IPS-20b (cell line): ENCODE measurements at regions not wholly inside any gene's neighbourhood (a gene's known extent, or its start where the extent isn't known, plus 50 kb on each side); places are given as distances from the start of the nearest gene placed in this dataset.
"Not testable (repeated sequence)": the region's sequence is repeated elsewhere in the genome, so short reads cannot be mapped to it uniquely, and the experiment has no call there.

Source experiments
- H3K27ac ChIP-seq: one replicate; pipeline ENCODE4 v1.5.1; 2013; ENCODE audit warnings: low read length
- H3K27me3 ChIP-seq: 2 replicates; pipeline ENCODE4 v1.6.1; 2013; ENCODE audit warnings: mild to moderate bottlenecking, low read length, inconsistent platforms; ENCODE audit not compliant: insufficient read depth
- H3K36me3 ChIP-seq: 2 replicates; pipeline ENCODE4 v1.6.1; 2013; ENCODE audit warnings: low read depth, mild to moderate bottlenecking, inconsistent platforms, low read length, moderate library complexity; ENCODE audit not compliant: insufficient read depth
- H3K4me1 ChIP-seq: 2 replicates; pipeline ENCODE4 v1.6.1; 2013; ENCODE audit warnings: mild to moderate bottlenecking, control low read depth, inconsistent platforms, low read length, moderate library complexity; ENCODE audit not compliant: insufficient read depth
- H3K4me3 ChIP-seq: 2 replicates; pipeline ENCODE4 v1.5.1; 2013; ENCODE audit warnings: mild to moderate bottlenecking, low read length, inconsistent platforms
- H3K9ac ChIP-seq: 2 replicates; pipeline ENCODE4 v1.6.1; 2013; ENCODE audit warnings: low read depth, mild to moderate bottlenecking, inconsistent platforms, low read length, moderate library complexity
- H3K9me3 ChIP-seq: 2 replicates; pipeline ENCODE4 v1.6.1; 2013; ENCODE audit warnings: mild to moderate bottlenecking, low read depth, low read length, inconsistent platforms; ENCODE audit not compliant: insufficient read depth

- H3K27me3 ChIP-seq: no peaks in the 10 kb centered on the region
- H3K9ac ChIP-seq: no peak overlapping the region
- no peak overlapping the region for H3K27ac ChIP-seq
- H3K9me3 ChIP-seq: no peaks in the 10 kb centered on the region
- no peaks in the 10 kb centered on the region for H3K36me3 ChIP-seq
- H3K4me1 ChIP-seq: no peaks in the 10 kb centered on the region
- H3K4me3 ChIP-seq: no peak overlapping the region
Measured at GRCh38 chr10:84706875-84707274, 378.5 kb downstream of the CCSER2 start.

GRCh38 chr10:84715911-84716310, 387.5 kb downstream of the CCSER2 start:
- Histone ChIP-seq H3K36me3 (no peaks in the 10 kb centered on the region), H3K27me3 (no peaks in the 10 kb centered on the region), H3K27ac (no peak overlapping the region), H3K4me1 (no peaks in the 10 kb centered on the region; the same call in 1 of the 2 replicates), H3K9ac (no peak overlapping the region), H3K4me3 (no peak overlapping the region), H3K9me3 (no peaks in the 10 kb centered on the region)

DNA sequence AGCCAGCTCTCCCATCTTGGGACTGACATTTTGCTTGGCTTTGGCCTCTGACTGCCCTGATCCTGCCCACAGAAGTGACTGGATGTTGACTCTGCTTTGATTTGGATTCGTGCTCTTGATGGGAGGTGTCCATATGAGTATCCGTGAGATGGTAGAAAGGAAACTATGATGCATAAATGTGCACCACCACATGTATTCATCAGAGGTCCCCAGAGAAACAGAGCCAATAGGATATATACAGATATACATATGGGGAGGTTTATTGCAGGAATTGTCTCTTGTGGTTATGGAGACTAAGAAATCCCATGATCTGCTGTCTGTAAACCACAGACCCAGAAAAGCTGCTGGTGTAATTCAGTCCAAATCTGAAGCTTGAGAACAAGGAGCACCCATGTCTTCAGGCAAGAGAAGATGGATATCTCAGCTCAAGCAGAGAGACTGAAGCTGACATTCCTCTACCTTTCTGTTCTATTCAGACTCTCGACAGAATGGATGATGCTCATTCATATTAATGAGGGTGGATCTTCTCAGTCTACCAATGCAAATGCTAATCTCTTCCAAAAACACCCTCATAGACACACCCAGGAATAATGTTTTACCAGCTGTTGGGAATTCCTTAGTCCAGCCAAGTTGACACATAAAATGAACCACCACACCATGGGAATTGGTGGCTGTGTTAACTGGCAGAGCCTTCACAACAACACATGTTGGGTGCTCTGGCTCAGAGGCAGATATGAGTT, 390.7 kb downstream of the CCSER2 start:
- no peaks in the 10 kb centered on the region for H3K27me3 ChIP-seq
- no peaks in the 10 kb centered on the region for H3K9me3 ChIP-seq
- H3K9ac ChIP-seq: no peak overlapping the region
- no peak overlapping the region for H3K27ac ChIP-seq
- no peaks in the 10 kb centered on the region for H3K36me3 ChIP-seq
- H3K4me3 ChIP-seq: no peak overlapping the region
- H3K4me1 ChIP-seq: no peaks in the 10 kb centered on the region; the same call in 1 of the 2 replicates

- no peak overlapping the region for H3K4me3 ChIP-seq
- no peaks in the 10 kb centered on the region; the same call in 1 of the 2 replicates for H3K4me1 ChIP-seq
- no peaks in the 10 kb centered on the region for H3K27me3 ChIP-seq
- H3K9me3 ChIP-seq: no peaks in the 10 kb centered on the region
- no peak overlapping the region for H3K27ac ChIP-seq
- no peak overlapping the region for H3K9ac ChIP-seq
- no peaks in the 10 kb centered on the region for H3K36me3 ChIP-seq
Measured at GRCh38 chr10:84719687-84720086, 391.3 kb downstream of the CCSER2 start.

GRCh38 chr10:84727398-84727797, 399.0 kb downstream of the CCSER2 start:
- no peak overlapping the region for H3K9ac ChIP-seq

DNA sequence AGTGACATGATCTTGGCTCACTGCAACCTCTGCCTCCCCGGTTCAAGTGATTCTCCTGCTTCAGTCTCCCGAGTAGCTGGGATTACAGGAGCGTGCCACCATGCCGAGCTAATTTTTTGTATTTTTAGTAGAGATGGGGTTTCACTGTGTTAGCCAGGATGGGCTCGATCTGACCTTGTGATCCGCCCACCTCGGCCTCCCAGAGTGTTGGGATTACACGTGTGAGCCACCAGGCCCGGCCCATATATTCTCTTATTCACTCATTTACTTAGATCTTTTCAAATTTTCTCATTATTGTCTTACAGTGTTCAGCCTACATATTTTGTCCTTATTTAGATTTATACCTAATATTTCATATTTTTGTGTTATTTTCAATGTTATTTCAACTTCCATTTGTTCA, 410.7 kb downstream of the CCSER2 start:
- not testable (repeated sequence) for H3K9me3 ChIP-seq

More at GRCh38 chr10:84727398-84727797, 399.0 kb downstream of the CCSER2 start:
- no peaks in the 10 kb centered on the region for H3K27me3 ChIP-seq
- no peaks in the 10 kb centered on the region for H3K9me3 ChIP-seq
- H3K4me3 ChIP-seq: no peak overlapping the region
- no peaks in the 10 kb centered on the region for H3K36me3 ChIP-seq
- H3K4me1 ChIP-seq: no peaks in the 10 kb centered on the region
- no peak overlapping the region for H3K27ac ChIP-seq

DNA sequence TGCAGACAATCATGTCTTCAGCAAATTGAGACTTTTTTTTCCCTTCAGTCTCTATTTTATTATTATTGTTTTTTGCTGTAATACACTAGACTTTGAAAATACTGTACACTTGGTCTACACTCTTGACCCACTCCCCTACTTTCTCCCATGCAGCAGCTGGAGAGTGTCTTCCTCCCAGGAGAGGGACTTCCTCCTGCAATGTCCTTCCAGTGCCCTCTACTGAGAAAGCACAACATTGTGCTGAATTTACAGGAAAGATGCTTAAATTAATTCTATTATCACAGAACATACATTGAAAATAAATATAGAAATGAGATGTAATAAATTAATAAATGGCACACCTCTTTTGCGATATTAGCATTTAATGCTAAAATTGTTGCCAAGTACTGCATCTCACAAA, 411.3 kb downstream of the CCSER2 start:
- H3K27ac ChIP-seq: no peak overlapping the region
- H3K4me1 ChIP-seq: no peaks in the 10 kb centered on the region
- H3K9ac ChIP-seq: no peak overlapping the region
- H3K27me3 ChIP-seq: no peaks in the 10 kb centered on the region
- H3K9me3 ChIP-seq: no peaks in the 10 kb centered on the region
- no peaks in the 10 kb centered on the region for H3K36me3 ChIP-seq
- H3K4me3 ChIP-seq: no peak overlapping the region

More for the DNA sequence above, 410.7 kb downstream of the CCSER2 start:
- not testable (repeated sequence) for H3K27me3 ChIP-seq, H3K4me3 ChIP-seq, H3K36me3 ChIP-seq, H3K27ac ChIP-seq, H3K9ac ChIP-seq, H3K4me1 ChIP-seq

- H3K4me3 ChIP-seq: no peak overlapping the region
- H3K27me3 ChIP-seq: no peaks in the 10 kb centered on the region
- no peaks in the 10 kb centered on the region for H3K4me1 ChIP-seq
- H3K36me3 ChIP-seq: no peaks in the 10 kb centered on the region
- H3K27ac ChIP-seq: no peak overlapping the region
- H3K9ac ChIP-seq: no peak overlapping the region
- no peaks in the 10 kb centered on the region for H3K9me3 ChIP-seq
Measured at GRCh38 chr10:84743483-84743882, 415.1 kb downstream of the CCSER2 start.

- H3K27me3 ChIP-seq: no peaks in the 10 kb centered on the region
- no peaks in the 10 kb centered on the region for H3K9me3 ChIP-seq
- H3K4me3 ChIP-seq: no peak overlapping the region
- H3K27ac ChIP-seq: no peak overlapping the region
- H3K9ac ChIP-seq: no peak overlapping the region
- no peaks in the 10 kb centered on the region for H3K36me3 ChIP-seq
- H3K4me1 ChIP-seq: no peaks in the 10 kb centered on the region
Measured at GRCh38 chr10:84755311-84755710, 426.9 kb downstream of the CCSER2 start.

GRCh38 chr10:84756653-84757052, 428.3 kb downstream of the CCSER2 start:
- H3K9me3 ChIP-seq, H3K27me3 ChIP-seq, H3K4me1 ChIP-seq, H3K27ac ChIP-seq, H3K9ac ChIP-seq, H3K36me3 ChIP-seq, H3K4me3 ChIP-seq: not testable (repeated sequence)

DNA sequence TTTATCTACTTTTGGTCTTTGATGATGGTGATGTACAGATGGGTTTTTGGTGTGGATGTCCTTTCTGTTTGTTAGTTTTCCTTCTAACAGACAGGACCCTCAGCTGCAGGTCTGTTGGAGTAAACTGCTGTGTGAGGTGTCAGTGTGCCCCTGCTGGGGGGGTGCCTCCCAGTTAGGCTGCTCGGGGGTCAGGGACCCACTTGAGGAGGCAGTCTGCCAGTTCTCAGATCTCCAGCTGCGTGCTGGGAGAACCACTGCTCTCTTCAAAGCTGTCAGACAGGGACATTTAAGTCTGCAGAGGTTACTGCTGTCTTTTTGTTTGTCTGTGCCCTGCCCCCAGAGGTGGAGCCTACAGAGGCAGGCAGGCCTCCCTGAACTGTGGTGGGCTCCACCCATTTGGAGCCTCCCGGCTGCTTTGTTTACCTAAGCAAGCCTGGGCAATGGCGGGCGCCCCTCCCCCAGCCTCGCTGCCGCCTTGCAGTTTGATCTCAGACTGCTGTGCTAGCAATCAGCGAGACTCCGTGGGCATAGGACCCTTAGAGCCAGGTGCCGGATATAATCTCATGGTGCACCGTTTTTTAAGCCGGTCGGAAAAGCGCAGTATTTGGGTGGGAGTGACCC, 433.7 kb downstream of the CCSER2 start:
- H3K9me3 ChIP-seq, H3K36me3 ChIP-seq, H3K9ac ChIP-seq, H3K4me1 ChIP-seq, H3K27me3 ChIP-seq, H3K27ac ChIP-seq, H3K4me3 ChIP-seq: not testable (repeated sequence)

DNA sequence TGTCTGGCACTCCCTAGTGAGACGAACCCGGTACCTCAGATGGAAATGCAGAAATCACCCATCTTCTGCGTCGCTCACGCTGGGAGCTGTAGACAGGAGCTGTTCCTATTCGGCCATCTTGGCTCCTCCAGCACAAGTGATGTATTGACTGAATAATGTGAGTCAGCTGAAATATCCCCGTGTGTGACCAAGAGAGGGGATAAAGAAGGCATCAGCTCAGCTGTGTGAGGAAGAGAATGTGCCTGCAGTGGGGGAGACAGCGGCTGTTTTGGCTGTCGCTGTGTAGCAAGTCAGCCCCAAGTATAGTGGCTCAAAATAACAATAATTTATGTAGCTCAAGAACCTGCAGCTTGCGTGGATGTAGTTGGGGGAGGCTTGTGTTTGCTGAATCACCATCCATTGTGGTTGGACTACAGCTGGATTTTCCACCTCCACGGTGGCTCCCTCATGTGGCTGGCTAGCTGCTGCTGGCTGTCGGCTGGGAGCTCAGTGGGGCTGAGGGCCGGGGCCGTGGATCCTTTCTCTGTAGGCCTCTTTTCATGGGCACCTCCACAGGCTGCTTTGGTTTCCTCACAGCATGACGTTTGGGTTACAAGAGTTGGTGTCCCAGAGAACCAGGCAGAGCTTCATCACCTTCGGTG, 434.5 kb downstream of the CCSER2 start:
- H3K9ac ChIP-seq: peak overlapping the region; percentile 57; the same call in 1 of the 2 replicates
- peak overlapping the region; percentile 39 for H3K27ac ChIP-seq
- H3K36me3 ChIP-seq: no peaks in the 10 kb centered on the region
- no peaks in the 10 kb centered on the region for H3K27me3 ChIP-seq
- H3K9me3 ChIP-seq: no peaks in the 10 kb centered on the region
- H3K4me3 ChIP-seq: no peak overlapping the region
- H3K4me1 ChIP-seq: peaks cover 5% of the 10 kb centered on the region
